GM12864 (cell line): ENCODE measurements at regions not wholly inside any gene's neighbourhood (a gene's known extent, or its start where the extent isn't known, plus 50 kb on each side); places are given as distances from the start of the nearest gene placed in this dataset.

Source experiments
- DNase-seq: peaks from one replicate; pipeline ENCODE4 v3.0.0-alpha.2; 2011; ENCODE audit warnings: low read depth
- H3K4me3 ChIP-seq: 2 replicates; pipeline ENCODE4 v1.5.1; 2011; ENCODE audit warnings: mild to moderate bottlenecking, low read depth, low read length, control low read depth
- TF ChIP-seq, protein P1 (sequence below): IDR thresholded peaks from 2 replicates; pipeline ENCODE4 v1.5.1; 2011; ENCODE audit warnings: low read depth, mild to moderate bottlenecking, moderate library complexity, low read length, control low read depth, inconsistent platforms; ENCODE audit errors: missing control alignments

DNA sequence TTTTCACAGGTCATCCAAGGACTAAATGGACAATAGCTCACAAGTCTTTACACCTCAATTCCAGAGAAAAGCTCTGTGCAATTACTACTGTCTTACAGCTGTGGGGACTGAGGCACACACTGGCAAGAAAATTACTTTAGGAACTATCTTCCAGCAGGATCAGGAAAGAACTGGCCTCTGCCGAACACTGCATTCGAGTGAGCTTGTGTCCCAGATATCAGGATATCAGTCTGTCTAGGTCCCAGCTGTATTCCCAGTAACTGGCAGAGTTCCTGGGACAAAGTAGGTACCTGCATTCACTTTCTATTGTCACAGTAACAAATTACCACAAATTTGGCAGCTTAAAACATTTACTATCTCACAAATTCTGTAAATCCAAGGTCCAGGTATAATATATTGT lies 183.7 kb downstream of the IRS1 start:
- H3K4me3 ChIP-seq: no peak overlapping the region
- TF ChIP-seq, protein P1, sequence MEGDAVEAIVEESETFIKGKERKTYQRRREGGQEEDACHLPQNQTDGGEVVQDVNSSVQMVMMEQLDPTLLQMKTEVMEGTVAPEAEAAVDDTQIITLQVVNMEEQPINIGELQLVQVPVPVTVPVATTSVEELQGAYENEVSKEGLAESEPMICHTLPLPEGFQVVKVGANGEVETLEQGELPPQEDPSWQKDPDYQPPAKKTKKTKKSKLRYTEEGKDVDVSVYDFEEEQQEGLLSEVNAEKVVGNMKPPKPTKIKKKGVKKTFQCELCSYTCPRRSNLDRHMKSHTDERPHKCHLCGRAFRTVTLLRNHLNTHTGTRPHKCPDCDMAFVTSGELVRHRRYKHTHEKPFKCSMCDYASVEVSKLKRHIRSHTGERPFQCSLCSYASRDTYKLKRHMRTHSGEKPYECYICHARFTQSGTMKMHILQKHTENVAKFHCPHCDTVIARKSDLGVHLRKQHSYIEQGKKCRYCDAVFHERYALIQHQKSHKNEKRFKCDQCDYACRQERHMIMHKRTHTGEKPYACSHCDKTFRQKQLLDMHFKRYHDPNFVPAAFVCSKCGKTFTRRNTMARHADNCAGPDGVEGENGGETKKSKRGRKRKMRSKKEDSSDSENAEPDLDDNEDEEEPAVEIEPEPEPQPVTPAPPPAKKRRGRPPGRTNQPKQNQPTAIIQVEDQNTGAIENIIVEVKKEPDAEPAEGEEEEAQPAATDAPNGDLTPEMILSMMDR: no peak
- DNase-seq: no peak

DNA sequence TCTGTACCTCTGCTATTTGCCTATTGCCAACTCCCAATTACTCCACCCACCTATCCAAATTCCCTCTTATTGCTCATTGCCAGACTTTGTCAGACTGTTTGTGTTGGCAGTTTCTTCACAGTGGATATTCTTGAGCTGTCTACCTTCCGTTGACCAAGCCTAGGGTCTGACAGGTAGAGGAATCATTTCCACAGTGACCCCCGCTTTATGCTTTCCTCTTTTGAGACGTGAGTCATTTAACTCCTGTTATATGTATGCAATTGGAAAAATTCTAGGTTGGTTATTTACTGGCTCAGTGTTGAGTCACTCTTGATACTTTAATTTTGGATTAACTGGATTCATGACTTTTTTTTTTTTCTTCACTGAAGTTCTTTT lies 187.7 kb downstream of the IRS1 start:
- TF ChIP-seq, protein P1: no peak
- no peak for DNase-seq
- no peak overlapping the region for H3K4me3 ChIP-seq

DNA sequence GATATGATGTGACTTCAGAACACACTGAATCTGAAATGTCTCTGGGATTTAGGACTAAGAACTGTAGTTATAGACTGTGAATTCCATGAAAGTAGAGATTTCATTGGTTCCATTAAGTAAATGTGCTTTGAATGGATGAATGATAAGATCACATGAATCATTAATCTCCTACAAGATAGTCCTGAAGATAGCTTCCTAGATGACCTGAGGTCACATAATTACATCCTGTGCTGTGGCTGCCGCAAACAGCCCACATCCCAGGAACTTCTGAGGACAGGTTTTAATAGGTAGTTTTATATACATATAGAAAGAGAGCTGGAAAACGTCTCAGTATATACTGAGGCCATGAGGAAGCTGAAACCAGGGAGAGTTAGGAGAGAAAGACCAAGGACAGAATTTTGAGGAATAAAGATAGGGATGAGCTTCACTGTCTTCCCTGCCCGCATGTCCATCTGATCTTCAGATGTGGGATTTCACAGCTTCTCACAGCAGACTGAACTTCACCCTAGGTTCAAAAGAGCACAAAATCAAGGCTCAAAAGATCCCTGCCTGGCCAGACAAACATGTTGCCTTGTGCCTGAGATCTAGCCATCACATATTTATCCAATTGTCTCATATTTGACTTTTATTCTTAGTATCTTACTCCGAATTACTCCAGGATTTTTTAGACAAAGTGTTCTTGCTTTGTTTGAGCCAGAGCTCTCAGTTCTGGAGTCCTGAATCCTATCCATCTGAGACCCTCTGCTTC lies 188.2 kb downstream of the IRS1 start:
- no peak overlapping the region for H3K4me3 ChIP-seq
- TF ChIP-seq, protein P1: no peak
- DNase-seq: no peak

DNA sequence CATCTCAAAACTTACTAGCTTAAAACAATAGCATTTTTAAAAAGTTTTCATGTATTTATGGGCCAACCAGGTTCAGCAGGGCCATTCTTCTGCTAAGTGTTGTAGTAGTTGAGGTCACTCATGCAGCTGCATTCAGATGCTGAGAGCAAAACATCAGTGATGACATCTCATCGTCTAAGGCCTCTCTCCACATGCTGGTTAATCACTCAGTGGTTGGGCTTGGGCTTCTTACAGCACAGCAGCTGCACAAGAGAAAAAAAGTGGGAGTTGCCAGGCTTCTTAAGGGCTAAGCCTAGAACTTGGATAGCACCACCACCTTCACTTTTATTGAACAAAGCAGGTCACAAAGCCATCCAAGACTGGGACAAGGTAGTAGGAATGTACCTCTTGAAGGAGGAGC lies 190.3 kb downstream of the IRS1 start:
- H3K4me3 ChIP-seq: no peak overlapping the region
- no peak for DNase-seq
- TF ChIP-seq, protein P1: no peak

DNA sequence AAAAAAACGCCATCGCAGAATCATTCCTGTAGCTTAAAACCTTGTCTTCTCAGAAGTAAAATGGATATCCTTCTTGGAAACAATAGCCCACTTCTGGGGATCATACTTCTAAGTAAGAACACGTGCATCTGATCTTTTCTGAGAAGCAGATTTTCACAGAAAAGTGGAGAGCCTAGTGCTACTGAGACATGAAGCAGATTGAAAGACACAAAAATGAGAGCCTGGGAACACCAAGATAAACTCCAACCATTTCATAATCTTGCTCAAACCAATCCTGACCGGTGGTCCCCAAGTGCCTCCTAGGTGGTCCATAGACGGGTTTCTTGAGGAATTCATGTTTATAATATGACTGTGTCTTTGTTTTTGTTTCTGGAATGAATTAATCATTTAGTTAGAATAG lies 191.2 kb downstream of the IRS1 start:
- TF ChIP-seq, protein P1: no peak
- DNase-seq: no peak
- H3K4me3 ChIP-seq: no peak overlapping the region

DNA sequence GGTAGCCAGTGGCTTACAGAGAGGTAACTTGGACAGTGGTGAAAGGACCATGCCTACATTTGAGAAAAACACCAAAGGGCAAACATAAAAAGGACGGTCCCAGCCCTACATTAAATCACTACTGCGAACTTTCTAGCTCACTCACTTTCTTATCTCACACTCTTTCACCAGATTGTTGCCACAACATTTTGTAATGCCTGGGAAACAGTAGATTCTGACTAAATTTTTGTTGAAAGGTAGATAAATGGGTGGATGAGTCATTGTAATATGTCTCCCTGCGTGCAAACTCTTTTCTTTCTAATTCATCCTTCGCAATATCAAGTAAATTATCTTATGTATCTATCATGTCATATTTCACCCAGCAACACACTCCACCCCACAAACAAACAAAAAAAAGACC lies 192.2 kb downstream of the IRS1 start:
- no peak overlapping the region for H3K4me3 ChIP-seq
- TF ChIP-seq, protein P1: no peak
- no peak for DNase-seq

DNA sequence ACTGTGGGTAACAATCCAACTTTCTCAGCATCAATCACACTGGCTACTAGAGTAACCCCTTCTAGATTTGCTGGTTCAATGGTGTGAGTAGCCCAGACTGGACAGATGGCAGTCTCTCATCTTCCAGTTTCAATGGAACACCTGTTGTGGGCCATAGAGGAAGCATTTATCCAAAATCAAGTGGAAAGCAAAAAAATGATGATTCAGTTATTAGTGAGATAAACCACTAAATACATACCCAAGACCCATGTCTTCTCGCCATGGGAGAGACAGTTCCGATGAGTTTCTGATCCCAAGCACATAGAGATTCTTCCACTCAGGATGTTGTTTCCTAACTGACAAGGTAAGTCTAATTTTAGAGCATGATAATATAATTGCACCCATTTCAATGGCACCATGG lies 194.0 kb downstream of the IRS1 start:
- no peak overlapping the region for H3K4me3 ChIP-seq
- no peak for DNase-seq
- TF ChIP-seq, protein P1: no peak
